ENCODE measurements at regions not wholly inside any gene's neighbourhood (a gene's known extent, or its start where the extent isn't known, plus 50 kb on each side); places are given as distances from the start of the nearest gene placed in this dataset.

GRCh38 chr2:19299522-19299921 is 58.9 kb downstream of the OSR1 start:
- no peak for TF ChIP-seq CTCF (optimal IDR thresholded peaks at IDR 0.05 in 1 of 3, IDR thresholded peaks at IDR 0.05 in 1 of 3, conservative IDR thresholded peaks at IDR 0.05 in 1 of 3; ENCODE audit: extremely low read depth in 1 of 3, insufficient read depth in 2 of 3, low read length in 3 of 3)
- no peak for TF ChIP-seq EZH2 (IDR thresholded peaks at IDR 0.05; ENCODE audit: low read length)

All from keratinocyte (primary cell).